NCI-H2081 (cell line): ENCODE measurements at regions not wholly inside any gene's neighbourhood (a gene's known extent, or its start where the extent isn't known, plus 50 kb on each side); places are given as distances from the start of the nearest gene placed in this dataset.

Experiments used
- DNase-seq, 2 experiments: peaks; one replicate each; lab custom pipeline; 2025; lab: John Stamatoyannopoulos, UW

DNA sequence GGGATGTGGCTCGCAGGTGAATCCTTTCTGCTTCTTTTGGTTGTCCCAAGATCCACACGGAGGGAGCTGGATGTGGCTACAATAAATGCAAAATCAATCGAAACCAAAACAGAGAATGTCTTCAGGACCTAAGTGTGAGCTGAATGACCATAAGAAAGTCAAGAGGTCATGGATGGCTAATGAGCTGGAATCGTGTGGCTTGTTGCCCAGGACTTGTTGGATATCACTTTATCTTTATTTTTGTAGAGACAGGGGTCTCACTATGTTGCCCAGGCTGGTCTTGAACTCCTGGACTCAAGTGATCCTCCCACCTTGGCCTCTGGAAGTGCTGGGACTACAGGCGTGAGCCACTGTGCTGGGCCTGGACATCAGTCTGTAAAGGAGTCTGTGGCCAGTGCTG, 326.8 kb upstream of the N4BP1 start:
- DNase-seq: no peak

DNA sequence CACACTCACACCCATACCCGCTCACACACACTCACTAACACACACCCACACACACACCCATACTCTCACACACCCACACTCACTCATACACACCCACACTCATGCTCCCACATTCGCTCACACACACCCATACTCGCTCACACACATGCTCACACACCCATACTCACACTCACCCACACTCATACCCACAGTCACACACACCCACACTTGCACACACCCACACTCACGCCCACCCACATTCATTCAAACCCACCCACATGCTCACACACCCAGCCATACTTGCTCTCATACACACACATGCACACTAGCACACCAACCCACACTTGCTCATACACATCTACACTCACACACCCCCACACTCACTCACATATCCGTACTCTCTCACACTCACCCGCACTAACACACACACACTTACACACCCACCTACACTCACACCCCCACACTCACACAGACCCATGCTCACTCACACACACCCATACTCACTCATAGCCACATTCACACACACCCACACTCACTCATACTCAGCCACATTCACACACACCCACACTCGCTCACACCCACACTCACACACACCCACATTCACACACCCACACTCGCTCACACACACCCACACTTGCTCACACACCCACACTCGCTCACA, 322.4 kb upstream of the N4BP1 start:
- no peak for DNase-seq

DNA sequence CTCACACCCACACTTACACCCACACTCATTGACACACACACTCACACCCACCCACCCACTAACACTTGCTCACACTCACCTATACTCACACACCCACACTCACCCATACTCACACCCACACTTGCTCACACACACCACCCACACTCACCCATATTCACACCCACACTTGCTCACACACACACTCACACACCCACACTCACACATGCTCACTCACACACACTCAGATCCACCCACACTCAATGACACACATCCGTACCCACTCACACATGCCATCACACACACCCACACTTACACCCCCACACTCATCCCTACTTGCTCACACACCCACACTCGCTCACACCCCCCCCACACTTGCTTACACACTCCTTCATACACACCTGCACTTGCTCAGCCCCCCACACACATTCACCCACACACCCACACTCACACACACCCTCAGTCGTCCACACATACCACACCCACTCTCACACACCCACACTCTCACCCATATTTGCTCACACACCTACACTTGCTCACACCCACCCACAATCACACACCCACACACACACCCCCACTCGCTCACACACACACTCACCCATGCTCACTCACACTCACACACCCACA, 321.1 kb upstream of the N4BP1 start:
- DNase-seq: no peak

DNA sequence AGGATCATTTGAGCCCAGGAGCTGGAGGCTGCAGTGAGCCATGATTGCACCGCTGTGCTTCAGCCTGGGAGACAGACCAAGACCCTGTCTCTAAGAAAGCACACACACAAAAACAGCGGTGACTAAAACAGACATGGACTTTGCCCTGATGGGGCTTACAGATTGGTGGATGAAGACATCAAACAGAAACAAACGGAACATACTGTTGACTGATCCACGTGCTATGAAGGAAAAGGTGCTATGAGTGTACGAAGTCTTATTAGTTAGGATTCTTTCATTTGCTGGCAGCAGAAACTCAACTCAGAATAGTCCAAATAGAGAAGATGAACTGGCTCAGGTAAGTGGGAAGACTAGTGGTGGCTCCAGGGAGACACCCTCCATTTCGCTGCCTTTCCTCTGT, 309.8 kb upstream of the N4BP1 start:
- DNase-seq: no peak

DNA sequence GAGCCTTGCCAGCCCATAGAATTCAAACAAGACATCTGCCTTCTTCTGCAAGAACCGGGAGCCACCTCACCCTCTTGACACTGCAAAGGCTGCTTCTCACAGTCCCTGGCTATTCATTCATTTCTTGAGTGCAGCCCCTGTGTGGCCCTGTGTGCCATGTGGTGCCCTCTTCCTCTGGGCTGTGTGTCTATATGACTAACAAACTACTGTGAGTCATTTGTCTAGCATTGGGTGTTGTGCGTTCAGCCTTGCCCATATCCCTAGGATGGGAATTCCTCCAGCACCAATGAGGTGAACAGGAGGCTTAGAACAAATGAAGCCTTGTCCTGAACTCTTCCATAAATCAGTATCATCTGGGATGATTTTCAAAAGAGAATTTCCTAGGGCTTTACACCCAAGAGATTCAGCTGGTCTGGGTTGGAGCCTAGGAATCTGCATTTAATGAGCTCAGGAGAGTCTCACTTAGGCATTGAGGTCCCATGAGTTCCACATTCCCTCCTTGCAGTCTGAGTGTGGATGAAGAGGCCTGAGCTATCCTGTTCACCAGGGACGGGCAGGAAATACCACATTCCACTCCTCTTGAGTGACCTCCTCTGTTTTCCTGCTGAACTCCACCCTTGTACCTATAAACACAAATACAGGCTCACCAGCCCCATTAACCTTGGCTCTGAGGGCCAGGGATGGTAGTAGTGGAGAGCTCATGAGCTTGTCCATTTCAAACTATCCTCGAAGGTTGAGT, 308.7 kb upstream of the N4BP1 start:
- DNase-seq: no peak

DNA sequence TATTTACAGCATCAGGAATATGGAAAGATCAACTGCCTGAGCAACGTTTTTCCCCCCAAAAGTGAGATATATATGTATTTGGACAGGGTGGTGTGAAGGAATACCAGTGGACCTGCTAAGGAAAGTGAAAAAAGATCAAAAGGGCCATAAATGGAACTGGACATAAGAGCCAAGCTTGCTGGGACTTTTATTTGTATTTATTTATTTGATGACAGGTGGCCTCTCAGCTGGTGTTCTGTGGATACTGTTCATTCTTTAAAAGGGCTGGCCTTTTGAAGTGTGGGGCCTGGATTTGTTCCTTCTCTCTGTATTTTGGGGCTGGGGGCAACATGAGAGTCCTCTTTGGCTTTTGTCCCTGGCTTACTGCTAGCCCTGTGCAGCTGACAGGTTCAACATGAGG, 306.6 kb upstream of the N4BP1 start:
- no peak for DNase-seq

DNA sequence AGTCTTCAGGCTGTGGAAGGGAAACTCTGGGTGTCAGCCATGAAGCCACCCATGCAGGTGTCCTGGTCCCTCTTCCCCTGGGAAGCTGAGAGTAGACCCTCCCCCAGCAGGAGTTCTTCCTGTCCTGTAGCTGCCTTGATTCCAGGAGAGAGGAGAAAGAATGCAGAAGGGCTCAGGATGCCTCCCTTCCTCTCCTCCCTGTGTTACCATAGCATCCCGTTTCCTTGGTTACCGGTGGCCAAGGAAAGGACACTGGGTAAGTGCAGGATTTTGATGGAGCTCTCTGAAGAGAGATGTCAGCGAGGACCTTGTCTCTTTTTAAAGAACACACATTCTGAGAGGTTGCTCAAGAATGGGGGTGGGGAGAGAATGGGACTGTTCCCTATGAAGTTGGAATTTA, 304.1 kb upstream of the N4BP1 start:
- no peak for DNase-seq

DNA sequence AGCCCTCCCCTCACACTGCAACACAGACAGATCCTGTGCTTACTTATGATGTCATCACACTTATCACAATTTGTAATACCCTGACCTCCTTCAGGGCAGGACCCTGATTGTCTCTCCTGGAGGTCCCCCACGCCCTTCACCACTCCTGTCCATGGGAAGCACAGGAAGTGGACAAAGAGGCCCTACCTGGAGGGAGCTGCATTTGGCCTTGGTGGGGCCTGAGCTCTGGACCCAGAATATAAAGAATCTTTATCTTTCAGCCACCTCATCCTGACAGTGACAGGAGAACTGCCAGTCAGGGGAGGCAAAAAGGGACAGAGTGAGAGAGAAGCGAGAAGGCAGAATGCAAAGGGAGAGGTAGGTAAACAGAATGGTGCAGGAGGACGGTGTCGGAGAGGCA, 303.4 kb upstream of the N4BP1 start:
- DNase-seq: no peak

DNA sequence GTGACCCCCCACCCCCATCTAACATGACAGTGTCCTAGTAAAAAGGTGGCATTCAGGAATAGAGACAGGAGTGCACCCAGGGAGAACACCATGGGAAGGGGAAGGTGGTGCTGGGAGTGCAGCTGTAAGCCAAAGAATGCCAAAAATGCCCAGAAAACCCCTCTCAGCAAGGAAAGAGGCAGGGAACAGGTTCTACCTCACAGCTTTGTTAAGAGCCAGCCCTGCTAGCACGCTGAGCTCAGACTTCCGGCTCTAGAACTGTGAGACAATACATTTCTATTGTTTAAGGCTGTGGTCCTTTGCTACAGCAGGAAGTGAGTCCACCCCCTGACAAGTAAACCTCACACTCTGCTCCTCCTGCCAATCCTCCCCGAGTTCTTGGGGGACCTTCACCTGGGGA, 302.4 kb upstream of the N4BP1 start:
- no peak for DNase-seq

DNA sequence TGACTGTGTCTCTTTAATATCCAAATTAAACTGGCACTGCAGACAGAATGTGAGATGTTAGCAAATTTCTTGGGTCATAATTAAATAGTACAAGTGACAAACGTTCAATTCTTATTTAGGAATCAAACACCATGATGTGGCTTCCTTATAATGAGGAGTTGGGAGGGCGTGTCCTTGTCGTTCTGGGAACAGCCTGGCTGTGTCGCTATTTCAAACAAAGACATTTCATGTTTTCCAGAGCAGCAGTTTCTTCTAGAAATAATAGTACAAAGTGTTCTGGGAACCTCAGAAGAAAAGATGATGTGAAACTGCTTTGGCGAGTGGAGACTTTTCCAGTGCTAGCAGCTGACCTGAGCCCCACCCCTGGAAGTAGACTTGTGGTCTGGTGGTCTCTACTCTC, 301.7 kb upstream of the N4BP1 start:
- DNase-seq: no peak

DNA sequence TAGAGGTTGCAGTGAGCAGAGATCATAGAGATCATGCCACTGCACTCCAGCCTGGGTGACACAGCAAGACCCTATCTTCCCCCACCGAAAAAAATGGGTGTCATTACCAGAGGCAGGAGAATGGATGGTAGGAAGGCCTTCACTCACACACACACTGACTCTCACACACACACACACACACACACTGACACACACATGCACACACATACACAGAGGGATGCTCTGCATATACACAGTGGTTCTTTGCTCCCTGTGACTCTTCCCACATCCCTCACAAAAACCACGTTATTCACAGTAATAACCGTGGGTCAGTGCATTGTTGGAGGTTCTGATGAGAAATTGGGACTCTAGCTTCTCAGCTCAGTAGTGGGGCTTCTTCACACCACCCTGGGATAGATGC, 300.2 kb upstream of the N4BP1 start:
- no peak for DNase-seq

DNA sequence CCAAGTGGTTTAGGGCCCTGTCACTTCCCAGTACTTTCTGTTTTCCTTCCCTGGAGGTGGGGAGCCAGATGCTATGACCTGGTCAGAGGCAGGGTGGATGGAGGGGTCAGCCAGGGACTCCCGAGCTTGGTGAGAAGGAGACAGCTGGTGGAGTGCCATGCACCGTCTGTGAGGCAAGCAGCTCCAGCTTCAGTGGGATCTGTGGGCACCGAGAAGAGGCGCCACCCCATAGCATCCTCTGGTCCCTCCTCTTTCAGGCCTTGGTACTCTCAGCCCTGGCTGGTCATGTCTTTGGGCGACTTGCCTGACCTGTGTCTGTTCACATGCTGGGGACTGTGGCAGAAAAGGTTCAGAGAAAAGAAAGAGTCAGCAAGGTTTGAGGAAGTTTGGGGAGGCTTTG, 299.3 kb upstream of the N4BP1 start:
- no peak for DNase-seq

DNA sequence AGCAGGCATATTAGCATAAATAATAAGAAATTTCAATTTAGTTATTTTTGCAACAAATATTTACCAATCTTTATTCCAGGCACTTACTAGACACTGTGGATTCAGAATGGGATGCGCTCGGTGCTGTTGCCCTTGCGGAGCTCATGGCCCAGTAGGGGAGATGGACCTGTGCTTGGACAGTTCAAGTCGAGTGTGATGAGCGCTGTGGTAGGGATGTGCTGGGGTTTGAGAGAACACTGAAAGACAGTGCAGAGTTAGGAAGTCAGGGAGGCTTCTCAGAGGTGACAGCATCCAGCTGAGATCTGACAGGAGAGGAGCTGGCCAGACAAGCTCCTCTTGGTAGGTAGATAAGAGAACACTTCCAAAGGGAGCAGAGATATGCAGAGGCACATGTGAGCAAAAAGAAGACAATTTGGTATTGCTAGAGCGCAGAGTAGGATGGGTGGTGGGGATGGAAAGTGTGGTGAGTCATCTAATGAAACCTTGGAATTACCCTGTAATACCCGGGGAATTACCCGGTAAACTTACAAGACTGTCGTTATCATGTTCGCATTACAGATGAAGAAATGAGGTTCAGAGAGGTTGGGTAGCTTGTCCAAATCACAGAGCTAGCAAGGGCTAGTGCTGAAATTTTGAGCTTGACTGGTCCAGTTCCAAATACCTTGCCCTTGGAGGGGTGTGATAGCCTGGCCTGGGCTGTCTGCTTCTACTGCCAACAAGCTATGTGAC, 298.1 kb upstream of the N4BP1 start:
- no peak for DNase-seq

DNA sequence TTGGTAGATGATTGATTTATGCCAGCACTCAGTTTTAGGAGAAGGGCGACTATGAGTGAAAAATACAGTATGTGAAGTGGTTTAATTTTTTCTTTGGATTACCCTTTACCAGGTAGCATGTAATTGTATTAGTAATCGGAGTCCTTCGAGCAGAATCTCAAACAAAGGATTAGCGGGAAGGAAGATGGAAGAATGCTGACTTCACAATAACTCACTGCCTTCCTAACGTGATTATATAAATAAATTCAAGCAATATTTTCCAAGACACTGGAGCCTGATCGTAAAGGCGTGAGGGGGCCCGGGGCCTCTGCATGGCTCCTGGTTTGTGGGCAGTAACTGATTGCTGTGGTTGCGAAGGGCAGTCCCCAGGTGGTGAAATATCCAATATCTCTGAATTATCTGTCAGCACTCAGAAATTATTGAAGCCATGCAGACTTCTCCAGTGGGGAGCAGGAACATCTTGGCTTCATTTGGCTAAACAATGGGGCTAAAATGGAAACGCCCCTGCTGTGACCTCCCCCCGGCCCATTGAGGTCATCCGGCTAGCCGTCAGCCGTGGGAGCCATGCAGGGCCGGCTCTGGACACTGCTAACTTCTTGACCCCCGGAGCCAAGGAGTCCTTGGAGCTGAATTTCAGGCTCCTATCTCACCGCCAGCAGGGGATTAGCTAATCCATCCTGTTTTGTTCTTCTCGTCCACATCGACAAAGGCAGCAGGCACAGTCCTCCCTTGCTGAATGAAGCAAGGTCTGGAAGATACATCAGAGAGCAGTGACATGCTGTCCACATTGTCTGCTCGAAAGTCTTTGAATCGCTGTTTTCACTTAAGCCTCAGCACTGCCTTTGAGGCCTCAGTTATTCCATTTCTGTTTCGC, 295.9 kb upstream of the N4BP1 start:
- no peak for DNase-seq

DNA sequence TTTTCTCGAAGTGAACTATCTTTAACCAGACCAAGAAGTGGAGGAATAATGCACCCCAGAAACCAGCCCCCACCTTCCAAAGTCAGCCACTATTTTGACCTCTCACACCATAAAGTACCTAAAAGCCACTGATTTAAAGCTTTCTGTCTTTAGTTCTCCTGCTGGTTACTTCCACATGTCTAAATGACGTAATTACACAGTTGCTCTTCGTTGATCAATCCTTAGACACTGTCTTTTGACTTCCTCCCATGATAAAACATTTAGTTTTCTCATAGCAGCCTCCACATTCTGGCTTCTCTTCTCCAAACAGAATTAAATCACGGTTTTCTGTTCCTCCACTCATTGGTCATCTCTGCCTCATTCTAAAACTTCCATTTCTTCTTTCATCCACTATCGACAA, 294.4 kb upstream of the N4BP1 start:
- no peak for DNase-seq

DNA sequence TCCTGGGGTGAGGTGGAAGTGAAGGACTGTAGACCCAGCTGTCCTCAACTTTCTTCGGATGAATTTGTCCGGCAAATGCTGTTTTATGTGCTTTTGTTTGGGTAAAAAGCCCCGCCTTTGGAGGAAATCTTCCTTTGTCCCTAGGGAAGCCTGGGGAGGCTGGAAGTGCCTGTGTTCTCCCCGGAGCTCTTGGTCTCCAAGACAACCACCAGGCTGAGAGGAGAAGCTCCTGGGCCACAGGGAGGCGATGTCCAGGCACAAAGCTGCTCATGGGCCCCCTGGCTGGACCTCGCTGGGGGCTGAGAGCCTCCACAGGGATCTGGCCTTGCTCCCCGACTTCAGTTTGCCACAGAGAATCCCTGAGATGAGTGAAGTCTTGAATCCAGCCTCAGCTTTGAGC, 293.1 kb upstream of the N4BP1 start:
- DNase-seq: no peak

DNA sequence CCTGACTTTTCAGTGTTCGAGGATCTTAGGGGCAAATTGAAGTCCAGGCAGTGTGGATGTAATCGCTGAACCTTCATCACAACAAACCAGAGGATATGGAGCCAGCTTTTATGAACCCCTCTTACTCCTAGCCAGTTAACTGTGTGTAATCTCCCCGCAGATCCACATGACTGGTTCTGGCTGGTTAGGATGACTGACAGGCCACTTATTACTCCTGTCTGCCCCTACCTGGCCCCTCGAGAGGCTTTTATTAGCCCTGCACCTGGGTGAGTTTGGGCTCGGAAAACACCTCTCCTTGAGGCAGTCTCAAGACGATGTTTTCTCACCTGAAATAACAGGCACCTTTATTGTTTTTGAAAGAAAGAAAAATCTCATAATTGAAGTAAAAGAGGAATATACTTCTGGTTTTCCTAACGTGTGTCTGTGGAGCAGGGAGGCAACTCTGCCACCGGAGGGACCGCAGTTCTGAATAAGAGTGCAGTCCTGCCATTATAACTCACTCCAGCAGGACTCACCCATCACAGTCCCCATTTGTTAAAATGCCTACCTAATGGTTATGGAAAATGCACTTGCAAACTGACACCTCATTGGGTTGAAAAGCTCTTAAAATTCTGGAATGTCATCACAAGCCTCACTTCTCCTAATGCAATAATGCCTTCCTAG, 291.9 kb upstream of the N4BP1 start:
- no peak for DNase-seq

DNA sequence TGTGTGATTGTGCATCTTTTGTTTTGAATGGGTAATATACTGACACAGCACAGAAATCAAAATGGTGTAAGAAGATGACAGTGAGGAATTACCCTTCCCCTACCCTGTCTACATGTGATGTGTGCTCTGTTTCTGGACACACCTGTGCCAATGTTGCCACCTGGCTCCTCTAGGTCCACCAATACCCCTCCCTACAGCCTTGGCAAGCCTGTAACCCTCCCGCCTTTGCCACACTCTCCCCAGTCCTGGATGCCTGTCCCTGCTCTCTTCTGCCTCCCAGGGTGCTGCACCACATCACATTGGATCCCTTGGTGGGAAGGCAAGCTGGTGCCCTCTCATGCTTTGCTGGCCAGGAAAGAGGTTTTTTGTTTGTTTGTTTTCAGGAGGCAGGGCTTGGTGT, 289.5 kb upstream of the N4BP1 start:
- no peak for DNase-seq

DNA sequence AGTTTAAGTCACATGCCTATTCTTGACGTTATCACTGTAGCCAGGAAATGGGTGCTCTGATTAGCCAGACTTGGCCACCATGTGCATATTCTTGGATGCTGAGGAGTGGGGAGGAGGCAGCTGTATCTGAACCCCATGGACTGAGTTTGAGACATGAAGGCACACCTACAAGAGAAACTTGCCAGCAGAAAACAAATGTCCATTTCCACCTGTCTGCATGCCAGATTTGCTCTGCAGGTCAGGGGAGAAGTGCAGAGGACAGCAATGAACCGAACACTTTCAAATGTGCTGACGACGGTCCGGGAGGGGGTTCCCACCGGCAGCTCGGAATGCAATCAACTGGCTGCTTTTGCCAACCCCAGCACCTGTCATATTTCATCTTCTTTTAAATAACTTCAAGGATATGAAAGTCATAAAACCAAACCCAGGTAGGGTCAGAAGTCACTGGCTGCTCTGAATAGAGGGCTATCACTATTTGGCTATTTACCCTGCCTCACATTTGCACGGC, 287.8 kb upstream of the N4BP1 start:
- no peak for DNase-seq

DNA sequence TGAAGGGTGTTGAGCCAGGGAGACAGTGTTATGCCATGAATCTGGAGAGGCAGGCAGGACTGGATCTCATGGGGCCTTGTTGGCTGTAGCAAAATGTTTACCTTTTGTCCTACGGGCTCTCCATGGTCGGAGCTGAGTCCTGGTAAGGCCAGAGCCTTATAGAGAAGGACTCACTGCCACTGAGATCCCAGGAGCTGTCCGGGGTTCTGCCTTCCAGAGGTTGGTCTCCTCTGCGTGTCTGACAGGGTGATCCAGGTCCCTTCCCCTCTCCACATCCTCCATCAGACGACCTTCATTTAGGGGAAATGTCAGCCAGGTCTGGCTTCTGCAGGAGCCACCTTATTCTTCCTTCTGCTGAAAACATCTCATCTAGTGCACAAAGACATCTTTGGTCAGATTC, 285.2 kb upstream of the N4BP1 start:
- DNase-seq: no peak

DNA sequence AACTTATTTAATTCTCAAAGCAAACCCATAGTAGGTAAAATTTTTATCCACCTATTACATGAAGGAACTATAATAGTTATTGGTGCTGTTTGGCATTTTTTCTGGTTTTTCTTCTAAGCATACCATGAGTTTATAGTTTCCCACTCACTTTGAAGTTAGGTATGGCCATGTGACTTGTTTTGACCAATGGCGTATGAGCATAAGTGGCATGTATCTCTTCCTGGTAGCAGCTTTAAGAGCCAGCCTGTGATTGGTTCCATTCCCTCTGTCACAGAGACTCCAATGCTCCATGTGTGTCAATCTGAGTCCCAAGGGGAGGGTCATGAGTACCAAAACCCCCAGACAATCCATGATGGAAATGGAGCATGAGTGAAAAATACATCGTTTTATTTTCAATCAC, 282.9 kb upstream of the N4BP1 start:
- no peak for DNase-seq
